Heart right ventricle (tissue), 16 donors: ENCODE measurements at regions not wholly inside any gene's neighbourhood (a gene's known extent, or its start where the extent isn't known, plus 50 kb on each side); places are given as distances from the start of the nearest gene placed in this dataset.

ENCODE experiments used
- ATAC-seq, 8 donors: fragments of 200-7000 bp; cut with Tn5 transposase; one replicate each; pipeline ENCODE4 v1.9.1; 2020; ENCODE audit warnings: mild to moderate bottlenecking in 8 of 8, moderate library complexity in 8 of 8, moderate number of reproducible peaks in 1 of 8
- DNase-seq, 2 donors: peaks; one replicate each; pipeline ENCODE4 v3.0.0-alpha.2; 2020
- H3K27ac ChIP-seq, 10 donors: fragments of 200-600 bp; sonication (generic) in 2 of 10; one replicate each; pipeline versions ENCODE4 v1.5.0 to v1.8.0; 2020 to 2022; ENCODE audit warnings: mild to moderate bottlenecking in 3 of 10
- H3K27me3 ChIP-seq, 7 donors: fragments of 200-600 bp; one replicate each; pipeline ENCODE4 v1.8.0; 2021 to 2022; ENCODE audit warnings: mild to moderate bottlenecking in 2 of 7
- H3K36me3 ChIP-seq, 9 donors: fragments of 200-600 bp; sonication (generic) in 1 of 9; one replicate each; pipeline versions ENCODE4 v1.5.0 to v1.8.0; 2020 to 2022; ENCODE audit warnings: mild to moderate bottlenecking in 2 of 9
- H3K4me1 ChIP-seq, 9 donors: fragments of 200-600 bp; sonication (generic) in 1 of 9; one replicate each; pipeline versions ENCODE4 v1.5.0 to v1.8.0; 2020 to 2022; ENCODE audit warnings: mild to moderate bottlenecking in 4 of 9
- H3K4me3 ChIP-seq, 10 donors: fragments of 200-600 bp; sonication (generic) in 2 of 10; one replicate each; pipeline versions ENCODE4 v1.5.0 to v1.8.0; 2020 to 2022; ENCODE audit warnings: mild to moderate bottlenecking in 7 of 10, moderate library complexity in 2 of 10
- H3K9me3 ChIP-seq, 11 donors: fragments of 200-600 bp in 10 of 11; sonication (generic) in 2 of 11; one replicate each; pipeline versions ENCODE4 v1.5.0 to v1.8.0; 2013 to 2022; ENCODE audit warnings: mild to moderate bottlenecking in 2 of 11, control low read depth in 1 of 11, moderate library complexity in 1 of 11
- WGBS, 2 donors: extraction: QIAGEN DNeasy Blood & Tissue Kit; methylation state at CpG; one replicate each; pipeline ENCODE4 v1.1.7; 2013; ENCODE audit warnings: inconsistent platforms in 1 of 2; 5-methylcytosine and 5-hydroxymethylcytosine counted together
- intact Hi-C, 10 donors: fragments of 100-400 bp; cut with DNase I; formaldehyde crosslinking; loops; one replicate each; pipeline versions ENCODE4 v1.11.1 to v1.14.2; 2022
- TF ChIP-seq, protein P1 (sequence below), 9 donors: fragments of 200-600 bp; sonication (generic) in 2 of 9; IDR thresholded peaks; one replicate each; pipeline versions ENCODE4 v1.5.0 to v1.8.0; 2021 to 2022; ENCODE audit warnings: antibody characterized with exemption in 9 of 9, mild to moderate bottlenecking in 5 of 9, moderate library complexity in 1 of 9
- donor health status: Arrhythmogenic right ventricular cardiomyopathy.
- donor health status: ischemic (EF 13 %, LVEDD 7.1; RV severe dilation, severe dysfunction).
- donor health status: healthy with polysubstance abuse.
- donor health status: DM: no; HTN: yes; CAD: no.
- donor health status: DM: no; HTN: no; CAD: no.
- donor health status: ischemic (EF 25% LVEDD 6.9; RV normal size, moderate dysfunction).
- donor health status: ischemic (EF 25% LVEDD 5.7; RV mildly dilated, moderate dysfunction).
- donor health status: healthy.
- donor health status: DM: yes; HTN: yes; CAD: no.
- donor health status: Ischemic cardiomyopathy.
- donor health status: ischemic (EF 35%, LVEDD 5.7; RV mildly dilated, moderate dysfunction).
- donor health status: nonischemic (EF 11% LVEDD 7.7; RV severe dilation, severe dysfunction).
- donor health status: DM: yes; HTN: yes; CAD: no.
- donor health status: PGD.
- donor health status: ischemic (EF 29% LVEDD 5.4; RV normal size, mild dysfunction).
- donor health status: nonischemic (EF 23%, LVEDD 6.1; RV moderate dilation, normal function).

GRCh38 chr6:134482593-134483270, 164.8 kb upstream of the SGK1 start:
- Histone ChIP-seq H3K36me3 (no peaks in the 10 kb centered on the region), H3K27me3 (no peaks in the 10 kb centered on the region), H3K27ac (peak overlapping the region in 8 of 10 donors; percentile 19 to 67 (median 52)), H3K4me3 (no peak overlapping the region), H3K4me1 (peaks cover 0 to 38% (median 16%) of the 10 kb centered on the region in 9 donors), H3K9me3 (no peaks in the 10 kb centered on the region)
- TF ChIP-seq, protein P1, sequence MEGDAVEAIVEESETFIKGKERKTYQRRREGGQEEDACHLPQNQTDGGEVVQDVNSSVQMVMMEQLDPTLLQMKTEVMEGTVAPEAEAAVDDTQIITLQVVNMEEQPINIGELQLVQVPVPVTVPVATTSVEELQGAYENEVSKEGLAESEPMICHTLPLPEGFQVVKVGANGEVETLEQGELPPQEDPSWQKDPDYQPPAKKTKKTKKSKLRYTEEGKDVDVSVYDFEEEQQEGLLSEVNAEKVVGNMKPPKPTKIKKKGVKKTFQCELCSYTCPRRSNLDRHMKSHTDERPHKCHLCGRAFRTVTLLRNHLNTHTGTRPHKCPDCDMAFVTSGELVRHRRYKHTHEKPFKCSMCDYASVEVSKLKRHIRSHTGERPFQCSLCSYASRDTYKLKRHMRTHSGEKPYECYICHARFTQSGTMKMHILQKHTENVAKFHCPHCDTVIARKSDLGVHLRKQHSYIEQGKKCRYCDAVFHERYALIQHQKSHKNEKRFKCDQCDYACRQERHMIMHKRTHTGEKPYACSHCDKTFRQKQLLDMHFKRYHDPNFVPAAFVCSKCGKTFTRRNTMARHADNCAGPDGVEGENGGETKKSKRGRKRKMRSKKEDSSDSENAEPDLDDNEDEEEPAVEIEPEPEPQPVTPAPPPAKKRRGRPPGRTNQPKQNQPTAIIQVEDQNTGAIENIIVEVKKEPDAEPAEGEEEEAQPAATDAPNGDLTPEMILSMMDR (IDR thresholded peaks at IDR 0.05): no peak
- ATAC-seq (peak; percentile 88 to 97 (median 95)), DNase-seq (peak; percentile 51 to 71)
- 40 to 50% methylated on average over 12 of the region's 12 CpGs for WGBS, 2 donors
- intact Hi-C loops: loop anchor here in 1 of 10 donors (10.0 kb wide), 1 partner anchor 308 kb away; no protein-coding TSS in a partner anchor

DNA sequence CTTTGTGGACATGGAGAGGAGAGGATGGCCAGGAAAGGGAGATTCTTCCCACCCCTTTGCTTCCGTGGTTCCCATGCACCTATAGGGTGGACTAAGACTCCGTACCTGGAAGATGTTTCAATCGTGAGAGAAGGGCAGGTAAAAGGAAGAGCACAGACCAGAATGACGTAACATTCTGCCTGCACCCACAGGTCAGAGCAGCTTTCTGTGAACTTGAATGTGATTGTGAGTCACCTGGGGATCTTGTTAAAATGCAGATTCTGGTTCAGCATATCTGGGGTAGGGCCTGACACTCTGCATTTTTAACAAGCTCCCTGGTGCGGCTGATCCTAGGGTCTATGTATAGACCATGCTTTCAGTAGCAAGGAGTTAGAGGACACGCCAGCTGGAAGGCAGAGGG, 164.1 kb upstream of the SGK1 start:
- intact Hi-C loops: loop anchor here in 1 of 10 donors (10.0 kb wide), 1 partner anchor 307 kb away; no protein-coding TSS in a partner anchor
- peak in 1 of 8 donors; percentile 28 for ATAC-seq
- peak overlapping the region in 5 of 10 donors; percentile 39 to 67 (median 54) for H3K27ac ChIP-seq

GRCh38 chr6:134480593-134480992, 162.7 kb upstream of the SGK1 start:
- 64 to 70% methylated on average over 1 of the region's 1 CpG for WGBS, 2 donors
- no peaks in the 10 kb centered on the region for H3K27me3 ChIP-seq
- no peak overlapping the region for H3K4me3 ChIP-seq
- no peaks in the 10 kb centered on the region for H3K36me3 ChIP-seq
- TF ChIP-seq, protein P1 (IDR thresholded peaks at IDR 0.05): no peak
- peak overlapping the region in 1 of 10 donors; percentile 10 for H3K27ac ChIP-seq
- ATAC-seq (peak in 2 of 8 donors; percentile 28 to 70), DNase-seq (no peak)
- no peaks in the 10 kb centered on the region for H3K9me3 ChIP-seq
- intact Hi-C loops: loop anchor here in 1 of 10 donors (10.0 kb wide), 1 partner anchor 306 kb away; no protein-coding TSS in a partner anchor
- peaks cover 0 to 38% (median 16%) of the 10 kb centered on the region in 9 donors for H3K4me1 ChIP-seq

More for the DNA sequence above, 164.1 kb upstream of the SGK1 start:
- no peaks in the 10 kb centered on the region for H3K27me3 ChIP-seq
- H3K9me3 ChIP-seq: no peaks in the 10 kb centered on the region
- no peak overlapping the region for H3K4me3 ChIP-seq
- WGBS, 2 donors: 93% methylated on average over 6 of the region's 6 CpGs
- TF ChIP-seq, protein P1 (IDR thresholded peaks at IDR 0.05): no peak
- no peak for DNase-seq
- peaks cover 0 to 38% (median 16%) of the 10 kb centered on the region in 9 donors for H3K4me1 ChIP-seq
- H3K36me3 ChIP-seq: no peaks in the 10 kb centered on the region

GRCh38 chr6:134478764-134479399, 161.0 kb upstream of the SGK1 start:
- no peak overlapping the region for H3K4me3 ChIP-seq
- DNase-seq (no peak), ATAC-seq (no peak)
- H3K36me3 ChIP-seq: no peaks in the 10 kb centered on the region
- TF ChIP-seq, protein P1 (IDR thresholded peaks at IDR 0.05): no peak
- peaks cover 0 to 37% (median 16%) of the 10 kb centered on the region in 9 donors for H3K4me1 ChIP-seq
- H3K27me3 ChIP-seq: no peaks in the 10 kb centered on the region
- 96 to 98% methylated on average over 2 of the region's 2 CpGs for WGBS, 2 donors
- intact Hi-C loops: no loop called here
- H3K9me3 ChIP-seq: no peaks in the 10 kb centered on the region
- H3K27ac ChIP-seq: no peak overlapping the region
